Endothelial cell of umbilical vein (primary cell): ENCODE measurements at regions not wholly inside any gene's neighbourhood (a gene's known extent, or its start where the extent isn't known, plus 50 kb on each side); places are given as distances from the start of the nearest gene placed in this dataset.

Experiments used
- BruUV-seq: library from RNA; stranded (reverse); fragments of 400-500 nt; replicated peaks from 2 replicates; lab custom pipeline; 2021; lab: Mats Ljungman, UMichigan
- CTCF ChIA-PET: fragments of 300-600, 350-600 bp; sonication (Branson Sonifier 250); formaldehyde crosslinking; loops from one replicate; lab custom pipeline; 2021; ENCODE audit warnings: antibody characterized with exemption, inconsistent platforms; lab: Charles Lee
- POLR2A ChIA-PET: fragments of 300-600, 350-600 bp; sonication (Branson Sonifier 250); formaldehyde crosslinking; loops from one replicate; lab custom pipeline; 2021; ENCODE audit warnings: antibody characterized with exemption, inconsistent platforms; lab: Charles Lee
- DNase-seq: peaks from one replicate; pipeline ENCODE4 v3.0.0-alpha.2; 2011; ENCODE audit warnings: low read depth, low spot score
- FAIRE-seq: peaks from 2 replicates; lab custom pipeline; 2011; peaks lifted over from hg19 to GRCh38; lab: Jason Lieb, UNC
- H2AFZ ChIP-seq: 2 replicates; pipeline ENCODE4 v1.6.0; 2012; ENCODE audit warnings: low read depth, low read length, control low read depth, inconsistent platforms
- H3K27ac ChIP-seq: 2 replicates; pipeline ENCODE4 v1.5.1; 2011; ENCODE audit warnings: low read depth, mild to moderate bottlenecking, control low read depth, low read length, moderate library complexity; ENCODE audit not compliant: insufficient read depth
- H3K27me3 ChIP-seq, 2 experiments: 2 replicates each; pipeline versions ENCODE4 v1.6.0 to v1.6.1; 2011; ENCODE audit warnings: low read length in 2 of 2, mixed read lengths in 1 of 2; ENCODE audit not compliant: control insufficient read depth in 2 of 2, insufficient read depth in 2 of 2
- H3K36me3 ChIP-seq, 2 experiments: 2 replicates in 1 of 2; 3 replicates in 1 of 2; pipeline ENCODE4 v1.5.1; 2011; ENCODE audit warnings: low read length in 2 of 2, mild to moderate bottlenecking in 1 of 2, moderate library complexity in 1 of 2; ENCODE audit not compliant: control insufficient read depth in 2 of 2, insufficient read depth in 2 of 2; ENCODE audit errors: extremely low read depth in 1 of 2
- H3K4me1 ChIP-seq: 3 replicates; pipeline ENCODE4 v1.5.1; 2011; ENCODE audit warnings: mild to moderate bottlenecking, low read length; ENCODE audit not compliant: control insufficient read depth, insufficient read depth; ENCODE audit errors: extremely low read depth
- H3K4me2 ChIP-seq: 2 replicates; pipeline ENCODE4 v1.6.1; 2011; ENCODE audit warnings: low read length, control low read depth, mixed read lengths; ENCODE audit not compliant: insufficient read depth
- H3K4me3 ChIP-seq, 3 experiments: fragments of 200-600 bp in 1 of 3; sonication (generic), shearing (Covaris generic) in 1 of 3; replicated peaks in 1 of 3; 2 replicates each; pipeline ENCODE4 v1.5.1; 2011 to 2016; ENCODE audit warnings: control low read depth in 3 of 3, low read length in 3 of 3, mild to moderate bottlenecking in 2 of 3, inconsistent platforms in 1 of 3, low read depth in 1 of 3, moderate library complexity in 1 of 3; ENCODE audit not compliant: insufficient read depth in 1 of 3
- H3K79me2 ChIP-seq: 2 replicates; pipeline ENCODE4 v1.6.0; 2012; ENCODE audit warnings: low read length, inconsistent platforms; ENCODE audit not compliant: control insufficient read depth, insufficient read depth
- H3K9ac ChIP-seq: replicated peaks from 2 replicates; pipeline ENCODE3; 2011; ENCODE audit warnings: low read length, control low read depth; ENCODE audit not compliant: insufficient read depth; ENCODE audit errors: extremely low read depth
- H3K9me1 ChIP-seq: replicated peaks from 3 replicates; pipeline ENCODE4 v1.6.0; 2011; ENCODE audit warnings: mild to moderate bottlenecking, low read length; ENCODE audit not compliant: control insufficient read depth, insufficient read depth; ENCODE audit errors: extremely low read depth
- H3K9me3 ChIP-seq: replicated peaks from 2 replicates; pipeline ENCODE4 v1.5.1; 2012; ENCODE audit warnings: low read length, inconsistent platforms; ENCODE audit not compliant: control insufficient read depth, insufficient read depth
- H4K20me1 ChIP-seq: replicated peaks from 2 replicates; pipeline ENCODE3; 2011; ENCODE audit warnings: mild to moderate bottlenecking, low read length; ENCODE audit not compliant: control insufficient read depth, insufficient read depth; ENCODE audit errors: extremely low read depth
- EZH2 ChIP-seq: IDR thresholded peaks from 2 replicates; pipeline ENCODE4 v1.6.1; 2012; ENCODE audit warnings: borderline replicate concordance, low read depth, mild to moderate bottlenecking, moderate library complexity, low read length, inconsistent platforms; ENCODE audit not compliant: severe bottlenecking
- FOS ChIP-seq: IDR thresholded peaks from 2 replicates; pipeline ENCODE4 v1.6.1; 2011; ENCODE audit warnings: mild to moderate bottlenecking, low read length, moderate library complexity, borderline replicate concordance; ENCODE audit not compliant: insufficient read depth
- GATA2 ChIP-seq: IDR thresholded peaks from 2 replicates; pipeline ENCODE4 v1.7.0; 2011; ENCODE audit warnings: low read depth, mild to moderate bottlenecking, moderate library complexity, mixed read lengths, low read length; ENCODE audit not compliant: insufficient read length, insufficient read depth
- JUN ChIP-seq: IDR thresholded peaks from 2 replicates; pipeline ENCODE4 v1.6.1; 2011; ENCODE audit warnings: borderline replicate concordance, low read depth; ENCODE audit not compliant: insufficient read length, insufficient read depth
- MYC ChIP-seq: IDR thresholded peaks from one replicate; pipeline ENCODE4 v1.6.1; 2011; ENCODE audit warnings: mild to moderate bottlenecking, low read depth, low read length
- POLR2A ChIP-seq: IDR thresholded peaks from 2 replicates; pipeline ENCODE4 v1.6.1; 2012; ENCODE audit warnings: low read depth, mild to moderate bottlenecking, control low read depth, low read length
- POLR2AphosphoS5 ChIP-seq: IDR thresholded peaks from 2 replicates; pipeline ENCODE4 v1.6.1; 2012; ENCODE audit warnings: low read depth, mild to moderate bottlenecking, control low read depth, low read length, moderate library complexity; ENCODE audit not compliant: insufficient read depth
- dilution Hi-C: fragments of 300-500 bp; cut with MboI; formaldehyde crosslinking; loops from one replicate; pipeline ENCODE4 v1.15.0; 2019; ENCODE audit warnings: low sequenced_read_pairs; ENCODE audit not compliant: extremely low pct_ligation_motif_present
- intact Hi-C: fragments of 100-400 bp; cut with micrococcal nuclease; formaldehyde crosslinking; loops from one replicate; pipeline ENCODE4 v1.10.0; 2022
- TF ChIP-seq, protein P1 (sequence below), 2 donors: IDR thresholded peaks; 1 replicate in 1 of 2; 2 replicates in 1 of 2; pipeline ENCODE4 v1.5.1; 2011; ENCODE audit warnings: low read length in 2 of 2, mild to moderate bottlenecking in 2 of 2, moderate library complexity in 2 of 2, control low read depth in 1 of 2, inconsistent platforms in 1 of 2, low read depth in 1 of 2; ENCODE audit not compliant: insufficient read depth in 1 of 2; ENCODE audit errors: extremely low read depth in 1 of 2
- TF ChIP-seq, protein P2 (sequence below): IDR thresholded peaks from 2 replicates; pipeline ENCODE4 v1.6.1; 2011; ENCODE audit not compliant: insufficient read depth, insufficient read length

DNA sequence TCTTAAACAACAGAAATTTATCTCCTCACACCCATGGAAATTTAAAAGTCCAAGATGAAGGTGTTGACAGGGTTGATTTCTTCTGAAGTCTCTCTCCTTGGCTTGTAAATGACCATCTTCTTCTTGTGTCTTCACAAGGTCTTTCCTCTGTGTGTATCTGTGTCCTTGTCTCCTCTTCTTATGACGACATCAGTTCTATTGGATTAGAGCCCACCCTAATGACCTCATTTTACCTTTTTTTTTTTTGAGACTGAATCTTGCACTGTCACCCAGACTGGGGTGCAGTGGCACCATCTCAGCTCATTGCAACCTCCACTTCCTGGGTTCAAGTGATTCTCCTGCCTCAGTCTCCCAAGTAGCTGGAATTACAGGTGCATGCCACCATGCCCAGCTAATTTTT is 429.0 kb upstream of the CDH5 start:
- TF ChIP-seq MYC (no peak), POLR2A (no peak), FOS (no peak), EZH2 (no peak), JUN (no peak), GATA2 (no peak), POLR2AphosphoS5 (no peak)
- TF ChIP-seq, protein P1, sequence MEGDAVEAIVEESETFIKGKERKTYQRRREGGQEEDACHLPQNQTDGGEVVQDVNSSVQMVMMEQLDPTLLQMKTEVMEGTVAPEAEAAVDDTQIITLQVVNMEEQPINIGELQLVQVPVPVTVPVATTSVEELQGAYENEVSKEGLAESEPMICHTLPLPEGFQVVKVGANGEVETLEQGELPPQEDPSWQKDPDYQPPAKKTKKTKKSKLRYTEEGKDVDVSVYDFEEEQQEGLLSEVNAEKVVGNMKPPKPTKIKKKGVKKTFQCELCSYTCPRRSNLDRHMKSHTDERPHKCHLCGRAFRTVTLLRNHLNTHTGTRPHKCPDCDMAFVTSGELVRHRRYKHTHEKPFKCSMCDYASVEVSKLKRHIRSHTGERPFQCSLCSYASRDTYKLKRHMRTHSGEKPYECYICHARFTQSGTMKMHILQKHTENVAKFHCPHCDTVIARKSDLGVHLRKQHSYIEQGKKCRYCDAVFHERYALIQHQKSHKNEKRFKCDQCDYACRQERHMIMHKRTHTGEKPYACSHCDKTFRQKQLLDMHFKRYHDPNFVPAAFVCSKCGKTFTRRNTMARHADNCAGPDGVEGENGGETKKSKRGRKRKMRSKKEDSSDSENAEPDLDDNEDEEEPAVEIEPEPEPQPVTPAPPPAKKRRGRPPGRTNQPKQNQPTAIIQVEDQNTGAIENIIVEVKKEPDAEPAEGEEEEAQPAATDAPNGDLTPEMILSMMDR (IDR thresholded peaks at IDR 0.05; ENCODE audit: extremely low read depth in 1 of 2, insufficient read depth in 1 of 2, low read depth in 1 of 2, low read length in 2 of 2): no peak
- TF ChIP-seq, protein P2, sequence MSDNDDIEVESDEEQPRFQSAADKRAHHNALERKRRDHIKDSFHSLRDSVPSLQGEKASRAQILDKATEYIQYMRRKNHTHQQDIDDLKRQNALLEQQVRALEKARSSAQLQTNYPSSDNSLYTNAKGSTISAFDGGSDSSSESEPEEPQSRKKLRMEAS: no peak
- Histone ChIP-seq H3K79me2 (no peaks in the 10 kb centered on the region), H3K36me3 (no peaks in the 10 kb centered on the region), H3K4me1 (no peaks in the 10 kb centered on the region), H3K4me3 (no peak overlapping the region), H3K9me3 (no peaks in the 10 kb centered on the region), H3K9ac (no peak overlapping the region), H2AFZ (no peak overlapping the region), H4K20me1 (no peaks in the 10 kb centered on the region), H3K4me2 (no peak overlapping the region), H3K27ac (no peak overlapping the region), H3K9me1 (no peaks in the 10 kb centered on the region), H3K27me3 (no peaks in the 10 kb centered on the region)
- intact Hi-C loops (no loop called here), dilution Hi-C loops (no loop called here)
- ChIA-PET CTCF (no interaction called here), POLR2A (no interaction called here)
- BruUV-seq: no TSS peak
- FAIRE-seq: no peak
- no peak for DNase-seq
